Muscle of back (tissue), 3 donors: ENCODE measurements at regions not wholly inside any gene's neighbourhood (a gene's known extent, or its start where the extent isn't known, plus 50 kb on each side); places are given as distances from the start of the nearest gene placed in this dataset.

Source experiments
- DNase-seq, 3 donors: peaks; one replicate each; pipeline versions ENCODE4 v3.0.0 to v3.0.0-alpha.2; 2013

GRCh38 chr20:23232219-23232581 lies 118.4 kb upstream of the NXT1 start:
- no peak for DNase-seq

GRCh38 chr20:23231561-23232218 lies 118.9 kb upstream of the NXT1 start:
- no peak for DNase-seq

GRCh38 chr20:23230766-23231385 lies 119.7 kb upstream of the NXT1 start:
- DNase-seq = no peak

DNA sequence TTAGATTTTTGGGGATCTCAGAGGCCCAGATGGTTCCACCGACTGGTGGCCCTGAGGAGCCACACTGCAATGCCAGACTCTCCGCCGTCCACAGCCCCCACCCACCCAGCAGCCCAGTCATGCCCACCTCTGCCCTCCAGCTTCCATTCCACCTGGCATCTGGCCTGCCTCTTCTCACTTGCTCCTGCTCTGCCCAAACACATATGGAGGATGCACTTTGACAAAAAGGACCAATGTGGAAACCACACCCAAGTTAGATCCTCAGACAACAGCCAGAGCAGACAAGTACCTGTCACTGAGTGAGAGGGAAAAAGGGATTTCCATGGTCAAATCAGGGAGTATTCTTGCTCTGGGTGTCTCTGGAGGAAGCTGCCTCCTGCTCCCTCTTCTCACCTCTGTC lies 120.6 kb upstream of the NXT1 start:
- DNase-seq = no peak

- no peak for DNase-seq
These were observed 121.7 kb upstream of the NXT1 start for GRCh38 chr20:23228912-23229311.

- DNase-seq = no peak
These were observed 122.6 kb upstream of the NXT1 start for GRCh38 chr20:23227976-23228375.

DNA sequence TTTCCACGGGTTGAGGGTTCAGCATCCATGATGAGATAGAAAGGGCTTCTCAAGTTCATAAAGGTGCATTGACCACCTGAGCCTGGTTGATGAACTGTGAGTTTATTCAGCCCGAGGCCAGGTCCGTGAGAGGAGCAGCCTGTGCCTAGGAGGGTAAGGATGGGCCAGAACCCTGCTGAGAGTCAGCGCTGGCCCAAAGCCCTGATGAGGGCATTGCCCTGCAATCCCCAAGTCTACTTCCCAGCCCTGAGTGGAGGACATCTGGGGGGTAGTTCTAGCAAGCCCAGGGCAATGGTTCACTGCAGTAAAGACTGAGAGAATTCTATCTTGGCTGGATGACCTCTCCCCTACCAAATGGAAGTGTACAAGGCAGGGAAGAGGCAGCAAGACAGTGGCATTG lies 123.3 kb upstream of the NXT1 start:
- no peak for DNase-seq

DNA sequence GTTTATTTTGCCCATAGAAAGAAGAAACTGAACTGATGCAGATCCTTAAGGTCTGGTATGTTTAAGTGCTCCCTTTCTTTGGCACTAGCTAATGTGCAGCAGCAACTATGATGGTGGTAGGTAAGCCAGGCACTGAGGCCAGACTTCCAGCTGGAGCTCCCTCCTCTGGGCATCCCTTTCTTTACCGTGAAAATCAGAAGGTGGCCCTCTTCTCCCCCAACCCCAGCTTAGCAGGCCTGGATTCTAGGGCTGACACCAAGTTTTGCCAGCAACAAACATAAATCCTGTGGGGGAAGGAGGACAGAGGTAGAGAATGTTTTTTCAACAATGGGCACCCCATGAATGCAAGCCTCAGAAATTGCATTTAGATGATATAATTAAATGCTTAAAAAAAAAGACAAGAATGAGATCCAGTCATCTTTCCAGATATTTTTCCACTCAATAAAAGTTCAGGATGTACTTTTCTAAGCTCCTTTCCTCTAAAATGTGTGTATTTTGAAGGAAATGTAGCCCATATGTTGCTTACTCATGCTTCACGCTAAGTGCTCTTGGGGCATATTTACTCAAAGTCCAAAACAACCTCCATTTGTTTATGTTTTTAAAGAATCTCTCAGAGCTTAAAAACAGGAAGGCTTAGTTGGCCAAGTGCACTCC lies 123.9 kb upstream of the NXT1 start:
- DNase-seq = no peak

DNA sequence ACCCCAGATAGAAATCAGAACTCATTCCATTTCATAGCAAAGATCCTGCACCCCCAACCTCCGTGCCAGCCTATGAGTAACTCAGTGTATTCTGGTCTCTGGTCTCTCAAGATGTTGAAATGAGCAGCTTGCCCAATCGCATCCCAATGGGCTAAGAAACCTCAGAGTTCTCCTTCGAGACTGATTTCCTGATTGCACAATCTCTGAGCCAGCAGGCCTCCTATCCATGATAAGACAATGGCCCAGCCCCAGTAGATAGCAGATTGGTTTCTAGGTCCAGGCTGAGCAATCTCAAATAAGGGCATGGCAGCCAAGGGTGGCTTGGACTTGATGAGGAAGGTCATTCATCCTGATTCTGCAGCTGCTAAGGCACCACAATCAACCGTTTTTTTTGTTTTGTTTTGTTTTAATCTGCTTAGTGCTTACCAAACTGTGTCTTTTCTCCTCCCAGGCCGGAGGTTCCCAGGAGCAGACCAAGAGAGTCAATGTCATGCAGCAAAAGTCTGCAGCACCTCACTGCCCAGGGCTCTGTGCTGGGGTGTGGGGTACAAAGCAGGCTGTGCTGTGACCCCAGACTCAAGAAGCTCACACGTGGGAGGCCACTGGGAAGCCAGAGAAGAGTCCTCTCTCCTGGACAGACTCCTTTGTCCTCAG lies 125.1 kb upstream of the NXT1 start:
- no peak for DNase-seq

DNA sequence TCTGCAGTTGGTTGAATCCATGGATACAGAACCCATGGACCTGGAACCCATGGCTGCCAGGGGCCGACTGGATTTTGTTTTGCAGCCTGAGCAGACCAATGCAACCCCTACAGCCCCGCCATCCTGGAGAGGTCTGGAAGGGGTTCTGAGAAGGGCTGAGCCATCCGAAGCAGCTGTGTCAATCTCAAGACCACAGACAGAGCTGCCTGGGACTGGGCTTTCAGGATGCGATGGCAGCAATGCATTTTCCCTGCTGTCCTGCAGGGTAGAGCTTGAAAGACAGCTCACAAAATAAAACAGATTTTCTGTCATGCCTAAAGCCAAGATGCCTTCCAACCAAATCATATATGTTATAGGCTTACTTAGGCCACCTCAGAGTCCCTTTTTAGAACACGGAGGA lies 125.8 kb upstream of the NXT1 start:
- no peak for DNase-seq

- no peak for DNase-seq
These were observed 126.5 kb upstream of the NXT1 start for GRCh38 chr20:23223908-23224580.

- no peak for DNase-seq
These were observed 127.9 kb upstream of the NXT1 start for GRCh38 chr20:23222531-23223200.

DNA sequence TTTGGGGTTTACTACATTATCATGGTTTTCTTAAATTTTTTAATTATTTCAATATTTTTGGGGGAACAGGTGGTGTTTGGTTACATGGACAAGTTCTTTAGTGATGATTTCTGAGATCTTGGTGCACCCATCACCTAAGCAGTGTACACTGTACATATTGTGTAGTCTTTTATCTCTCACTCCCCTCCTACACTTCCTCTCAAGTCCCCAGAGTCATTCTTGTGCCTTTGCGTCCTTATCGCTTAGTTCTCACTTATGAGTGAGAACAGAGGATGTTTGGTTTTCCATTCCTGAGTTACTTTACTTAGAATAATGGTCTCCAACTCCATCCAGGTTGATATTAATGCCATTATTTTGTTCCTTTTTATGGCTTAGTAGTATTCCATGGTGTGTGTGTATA lies 130.9 kb upstream of the CD93 start:
- DNase-seq = no peak

DNA sequence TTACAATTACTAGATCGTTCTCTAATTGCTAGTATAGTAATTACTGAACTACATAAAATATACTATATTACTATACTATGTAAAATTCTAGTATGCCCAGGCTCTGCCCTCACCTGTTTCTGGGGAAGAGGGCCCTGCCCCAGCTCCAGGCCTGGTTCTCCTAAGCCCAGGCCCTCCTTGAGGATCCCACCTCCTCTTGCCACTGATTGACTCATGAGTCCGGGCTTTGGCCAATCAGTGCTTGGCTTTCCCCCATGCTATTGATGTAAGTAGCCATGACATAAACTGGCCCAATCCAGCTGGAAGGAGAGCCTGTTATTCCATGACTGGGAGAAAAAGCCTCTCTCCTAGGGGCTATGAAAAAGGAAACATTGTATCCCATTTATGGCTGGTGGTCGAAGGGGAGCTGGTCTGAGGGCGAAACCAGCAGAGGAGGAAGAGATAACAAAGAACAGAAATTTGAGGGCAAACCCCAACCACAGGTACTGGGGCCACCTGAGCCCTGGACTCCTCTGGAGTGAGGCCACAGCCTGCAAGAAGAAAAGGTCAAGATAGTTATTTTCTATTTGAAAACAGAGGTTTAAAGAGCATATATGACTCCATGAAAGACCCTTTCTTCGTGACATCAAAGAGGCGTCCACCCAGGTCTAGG lies 129.3 kb upstream of the CD93 start:
- DNase-seq = no peak

- no peak for DNase-seq
These were observed 128.8 kb upstream of the CD93 start for GRCh38 chr20:23214903-23215302.

DNA sequence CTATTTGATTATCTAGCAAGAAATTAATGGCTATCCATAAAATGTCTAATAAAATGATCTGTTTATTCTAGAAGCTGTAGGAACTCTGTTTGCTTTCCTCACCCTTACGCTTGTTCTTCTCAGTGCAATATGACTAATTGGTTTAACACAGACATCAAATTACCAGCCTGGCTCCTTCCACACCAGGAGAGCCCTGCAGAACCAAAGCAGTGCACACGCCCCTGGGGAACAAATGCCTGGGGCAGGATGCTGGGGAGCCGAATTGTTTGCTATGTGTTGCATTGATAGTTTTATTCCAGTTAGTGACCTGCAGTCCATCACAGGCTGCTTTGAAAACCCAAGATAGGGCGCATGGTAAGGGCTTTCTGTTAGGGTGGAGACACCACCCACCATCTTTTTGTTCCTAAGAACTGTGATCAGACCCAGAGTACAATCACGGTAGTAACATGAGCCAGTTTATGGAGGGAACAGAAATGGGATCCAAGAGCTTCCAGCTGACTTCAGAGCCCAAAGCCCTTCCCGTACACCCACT lies 126.4 kb upstream of the CD93 start:
- DNase-seq = no peak

GRCh38 chr20:23212011-23212410 lies 125.9 kb upstream of the CD93 start:
- no peak for DNase-seq

DNA sequence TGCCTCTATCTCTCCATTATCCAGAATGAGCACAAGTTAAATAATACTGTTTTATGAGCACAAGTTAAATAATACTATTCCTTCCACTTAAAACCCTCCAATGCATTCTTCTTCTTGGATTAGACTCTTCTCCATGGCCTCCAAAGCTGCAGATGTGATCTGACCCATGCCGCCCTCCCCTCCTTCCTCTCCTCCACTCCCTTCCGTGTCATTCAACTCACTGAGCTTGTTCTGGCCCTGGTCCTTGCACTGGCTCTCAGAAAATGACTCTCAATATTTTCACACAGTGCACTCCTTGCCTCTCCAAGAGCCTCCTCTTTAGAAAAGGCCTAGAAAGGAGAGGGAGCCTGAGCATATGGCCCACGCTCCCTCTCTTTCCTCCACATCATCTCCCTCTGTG lies 125.0 kb upstream of the CD93 start:
- DNase-seq = no peak

DNA sequence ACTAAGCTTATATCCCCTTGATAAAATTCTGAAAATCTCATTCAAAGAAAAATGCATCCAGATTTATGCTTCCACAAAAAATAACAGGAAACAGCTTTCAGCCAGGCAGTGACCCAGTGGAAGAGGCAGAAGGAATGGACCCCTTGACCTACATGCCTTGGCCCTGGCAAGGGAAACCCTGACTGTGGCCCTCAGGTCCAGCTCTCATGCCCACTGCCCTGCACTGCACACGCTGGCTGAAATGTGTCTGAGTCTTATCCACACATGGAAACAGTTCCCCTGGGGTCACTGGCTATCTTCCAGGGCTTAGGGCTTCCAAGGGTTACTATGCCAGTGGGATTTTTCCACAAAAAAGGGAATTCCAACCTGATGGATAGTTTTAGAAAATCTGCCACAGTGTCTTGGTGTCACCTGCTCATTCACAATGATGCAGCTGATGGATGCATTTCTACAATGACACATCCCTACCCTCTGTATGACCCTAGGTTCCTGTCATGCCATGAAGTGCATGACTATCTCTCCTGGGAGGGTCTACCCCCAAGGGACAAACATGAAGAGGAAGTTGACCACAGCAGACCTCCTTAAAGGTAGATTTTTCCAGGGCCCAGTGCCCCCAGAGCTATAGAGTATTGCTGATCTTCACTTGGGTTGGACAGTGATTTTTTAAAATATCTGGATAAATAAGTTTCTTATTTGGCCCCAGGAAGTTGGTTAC lies 121.9 kb upstream of the CD93 start:
- DNase-seq = no peak

GRCh38 chr20:23206995-23207394 lies 120.9 kb upstream of the CD93 start:
- no peak for DNase-seq
